GM12865 (cell line): ENCODE measurements at regions not wholly inside any gene's neighbourhood (a gene's known extent, or its start where the extent isn't known, plus 50 kb on each side); places are given as distances from the start of the nearest gene placed in this dataset.

Source experiments
- DNase-seq: peaks from one replicate; pipeline ENCODE4 v3.0.0; 2010; ENCODE audit warnings: low read depth
- H3K4me3 ChIP-seq: 2 replicates; pipeline ENCODE4 v1.5.1; 2011; ENCODE audit warnings: mild to moderate bottlenecking, low read depth, low read length, control low read depth
- TF ChIP-seq, protein P1 (sequence below): IDR thresholded peaks from 2 replicates; pipeline ENCODE4 v1.5.1; 2011; ENCODE audit warnings: low read length, control low read depth, low read depth, inconsistent platforms; ENCODE audit not compliant: insufficient read depth; ENCODE audit errors: missing control alignments

DNA sequence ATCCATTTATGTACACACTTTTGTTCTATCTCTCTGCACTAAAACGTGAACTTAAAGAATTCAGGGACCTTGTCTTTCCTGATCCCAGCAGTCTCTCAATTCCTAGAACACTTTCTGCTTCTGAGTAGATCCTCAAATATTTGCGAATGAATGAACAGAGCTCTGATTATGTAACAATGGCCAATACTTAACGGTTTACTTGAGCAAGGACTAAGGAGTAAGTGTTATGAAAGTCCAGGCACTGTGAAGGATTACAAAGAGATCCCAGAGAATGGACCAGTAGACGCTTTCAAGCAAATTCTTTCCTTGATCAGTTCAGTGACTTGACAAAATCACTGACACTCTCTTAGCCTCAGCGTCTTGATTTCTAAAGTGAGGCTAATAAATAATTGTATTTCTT lies 514.5 kb upstream of the KLHL1 start:
- no peak overlapping the region for H3K4me3 ChIP-seq
- no peak for DNase-seq
- TF ChIP-seq, protein P1, sequence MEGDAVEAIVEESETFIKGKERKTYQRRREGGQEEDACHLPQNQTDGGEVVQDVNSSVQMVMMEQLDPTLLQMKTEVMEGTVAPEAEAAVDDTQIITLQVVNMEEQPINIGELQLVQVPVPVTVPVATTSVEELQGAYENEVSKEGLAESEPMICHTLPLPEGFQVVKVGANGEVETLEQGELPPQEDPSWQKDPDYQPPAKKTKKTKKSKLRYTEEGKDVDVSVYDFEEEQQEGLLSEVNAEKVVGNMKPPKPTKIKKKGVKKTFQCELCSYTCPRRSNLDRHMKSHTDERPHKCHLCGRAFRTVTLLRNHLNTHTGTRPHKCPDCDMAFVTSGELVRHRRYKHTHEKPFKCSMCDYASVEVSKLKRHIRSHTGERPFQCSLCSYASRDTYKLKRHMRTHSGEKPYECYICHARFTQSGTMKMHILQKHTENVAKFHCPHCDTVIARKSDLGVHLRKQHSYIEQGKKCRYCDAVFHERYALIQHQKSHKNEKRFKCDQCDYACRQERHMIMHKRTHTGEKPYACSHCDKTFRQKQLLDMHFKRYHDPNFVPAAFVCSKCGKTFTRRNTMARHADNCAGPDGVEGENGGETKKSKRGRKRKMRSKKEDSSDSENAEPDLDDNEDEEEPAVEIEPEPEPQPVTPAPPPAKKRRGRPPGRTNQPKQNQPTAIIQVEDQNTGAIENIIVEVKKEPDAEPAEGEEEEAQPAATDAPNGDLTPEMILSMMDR, result no peak

DNA sequence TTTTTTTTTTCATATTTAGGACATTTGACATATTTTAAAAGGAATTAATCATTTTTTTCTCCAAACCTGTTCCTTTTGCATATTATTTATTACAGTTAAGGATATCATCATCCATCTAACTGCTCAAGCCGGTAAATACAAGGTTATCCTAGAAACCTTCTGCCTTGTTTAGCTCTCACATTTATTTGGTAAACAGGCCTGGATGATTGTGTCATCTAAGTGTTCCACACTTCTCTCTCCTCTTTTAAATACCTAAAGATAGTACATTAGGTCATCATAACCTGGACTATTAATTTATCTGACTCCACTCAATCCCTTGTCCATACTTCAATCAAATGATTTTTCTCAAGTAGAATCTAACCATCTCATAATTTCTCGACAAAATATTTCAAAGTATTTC lies 511.7 kb upstream of the KLHL1 start:
- TF ChIP-seq, protein P1, result no peak

DNA sequence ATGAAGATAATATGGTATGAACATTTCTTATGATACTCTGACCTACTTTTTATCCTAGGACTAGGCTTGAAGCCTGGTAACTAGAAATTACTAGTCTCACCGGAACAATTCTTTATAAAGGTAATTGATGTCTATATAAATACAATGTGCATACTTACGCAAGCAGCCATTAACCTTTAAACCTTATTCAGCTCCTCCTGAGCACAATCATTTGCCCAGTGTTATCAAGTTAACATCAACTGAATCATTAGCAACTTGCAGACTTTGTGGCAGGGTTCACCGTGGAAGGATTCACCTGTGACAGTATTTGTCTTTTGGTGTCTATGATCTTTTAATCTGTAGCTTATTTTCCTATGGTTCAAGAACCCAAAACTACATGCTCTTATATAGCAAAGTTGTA lies 508.6 kb upstream of the KLHL1 start:
- no peak overlapping the region for H3K4me3 ChIP-seq
- DNase-seq, result no peak
- TF ChIP-seq, protein P1, result no peak

More for the DNA sequence above, 511.7 kb upstream of the KLHL1 start:
- no peak for DNase-seq
- no peak overlapping the region for H3K4me3 ChIP-seq

DNA sequence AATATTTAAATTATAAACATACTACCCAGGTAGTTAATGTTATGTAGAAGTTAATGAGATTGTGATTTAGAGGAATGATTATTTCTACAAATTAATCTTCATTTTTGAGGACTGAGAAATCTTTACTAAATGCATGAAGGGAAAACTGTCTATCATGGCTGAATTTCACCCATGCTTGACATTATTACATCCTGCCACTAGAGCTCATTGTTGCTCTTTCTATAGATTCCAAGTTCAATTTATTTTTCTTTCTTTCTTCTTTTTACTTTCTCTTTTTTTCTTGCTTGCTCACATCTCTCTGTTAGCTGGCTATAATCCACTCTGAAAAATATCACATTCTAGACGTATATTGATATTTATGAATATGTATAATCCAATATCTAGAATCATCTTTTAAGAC lies 505.0 kb upstream of the KLHL1 start:
- TF ChIP-seq, protein P1, result no peak
- DNase-seq, result no peak
- H3K4me3 ChIP-seq, result no peak overlapping the region

DNA sequence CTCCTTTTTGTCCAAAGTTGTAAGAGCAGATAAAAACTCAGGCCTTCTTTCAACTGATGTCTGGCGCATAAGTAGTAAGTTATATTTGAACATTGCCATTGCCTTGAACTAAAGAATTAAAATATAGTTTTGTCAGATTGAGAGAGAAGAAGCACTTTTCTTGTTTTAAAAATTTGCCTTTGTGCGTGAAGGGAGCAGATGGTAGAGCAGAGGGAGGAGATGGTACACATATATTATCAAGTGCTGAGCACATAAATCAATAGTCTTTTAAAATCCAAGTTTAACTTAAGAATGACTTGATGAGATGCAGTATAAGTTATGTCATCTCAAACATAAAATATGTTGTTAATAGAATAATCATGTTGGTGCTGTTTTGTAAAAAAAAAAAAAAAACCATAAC lies 504.6 kb upstream of the KLHL1 start:
- no peak for DNase-seq
- no peak overlapping the region for H3K4me3 ChIP-seq
- TF ChIP-seq, protein P1, result no peak

DNA sequence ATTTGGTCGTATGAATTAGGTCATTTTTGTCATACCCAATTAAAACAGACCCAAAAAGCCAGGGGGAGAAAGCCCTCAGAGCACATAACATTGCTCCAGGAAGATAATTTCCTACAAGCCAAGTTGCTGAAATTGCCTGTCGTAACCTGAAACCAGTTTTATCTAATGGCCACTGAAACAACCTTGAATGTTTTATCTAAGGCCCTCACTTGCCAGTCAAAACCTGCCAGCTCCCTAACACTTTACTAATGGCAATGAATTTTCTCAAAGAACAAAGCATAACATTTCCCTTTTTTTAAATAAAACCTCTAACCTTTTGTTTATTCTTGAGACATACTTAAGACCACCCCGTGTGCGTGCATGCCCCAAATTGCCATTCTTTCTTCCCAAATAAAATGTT lies 496.2 kb upstream of the KLHL1 start:
- no peak overlapping the region for H3K4me3 ChIP-seq
- no peak for DNase-seq
- TF ChIP-seq, protein P1, result no peak

DNA sequence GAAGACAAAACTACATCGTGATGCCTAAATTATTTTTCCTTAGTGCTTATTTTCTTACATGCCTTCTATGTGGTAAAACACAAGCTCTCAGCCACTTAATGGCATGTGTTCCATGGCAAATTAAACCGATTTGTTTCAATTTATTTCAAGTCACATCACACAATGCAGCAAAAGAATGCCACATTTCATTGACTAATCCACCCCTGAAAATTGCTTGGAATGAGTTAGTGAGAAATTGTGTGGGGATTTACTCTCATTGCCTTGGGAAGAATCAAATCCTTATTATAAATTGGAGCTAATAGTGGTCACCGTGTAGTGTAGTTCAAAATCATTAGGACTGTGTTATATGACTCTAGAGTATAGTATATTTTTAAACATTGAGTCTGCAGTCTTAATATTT lies 485.5 kb upstream of the KLHL1 start:
- no peak overlapping the region for H3K4me3 ChIP-seq
- TF ChIP-seq, protein P1, result no peak

More for the DNA sequence above, 485.5 kb upstream of the KLHL1 start:
- DNase-seq, result no peak
